Pancreas (tissue), 10 donors: ENCODE measurements at regions not wholly inside any gene's neighbourhood (a gene's known extent, or its start where the extent isn't known, plus 50 kb on each side); places are given as distances from the start of the nearest gene placed in this dataset.
A peak's percentile ranks its signal among the peaks of the same experiment; 100 is the strongest.

Experiments used
- ATAC-seq, 4 donors: fragments of 200-7000 bp; cut with Tn5 transposase; one replicate each; pipeline versions ENCODE4 v1.8.0 to v1.9.1; 2020; ENCODE audit warnings: mild to moderate bottlenecking in 4 of 4, moderate library complexity in 4 of 4
- DNase-seq, 6 donors: peaks; one replicate each; pipeline ENCODE4 v3.0.0-alpha.2; 2020
- FAIRE-seq: peaks from 2 replicates; lab custom pipeline; 2012; peaks lifted over from hg19 to GRCh38; lab: Jason Lieb, UNC
- H3K27ac ChIP-seq, 4 donors: fragments of 200-600 bp; sonication (generic); 1 replicate in 3 of 4; 2 replicates in 1 of 4; pipeline versions ENCODE4 v1.5.0 to v1.8.0; 2020
- H3K27me3 ChIP-seq, 4 donors: fragments of 200-600 bp; one replicate each; pipeline ENCODE4 v1.8.0; 2021
- H3K36me3 ChIP-seq, 3 donors: fragments of 200-600 bp; sonication (generic) in 1 of 3; one replicate each; pipeline versions ENCODE4 v1.5.0 to v1.8.0; 2020 to 2021
- H3K4me1 ChIP-seq, 3 donors: fragments of 200-600 bp; one replicate each; pipeline ENCODE4 v1.8.0; 2021
- H3K4me3 ChIP-seq, 4 donors: fragments of 200-600 bp; sonication (generic) in 2 of 4; one replicate each; pipeline versions ENCODE4 v1.5.0 to v1.8.0; 2020 to 2021
- H3K9me3 ChIP-seq, 4 donors: fragments of 200-600 bp; one replicate each; pipeline ENCODE4 v1.8.0; 2021
- WGBS, 2 donors: extraction: QIAGEN DNeasy Blood & Tissue Kit; methylation state at CpG; one replicate each; pipeline ENCODE4 v1.1.7; 2013; 5-methylcytosine and 5-hydroxymethylcytosine counted together
- intact Hi-C, 3 donors: fragments of 100-400 bp; cut with DNase I; formaldehyde crosslinking; loops; one replicate each; pipeline versions ENCODE4 v1.11.1 to v1.14.2; 2022
- TF ChIP-seq, protein P1 (sequence below), 4 donors: fragments of 200-600 bp; sonication (generic) in 3 of 4; IDR thresholded peaks; one replicate each; pipeline versions ENCODE4 v1.5.0 to v1.8.0; 2021; ENCODE audit warnings: antibody characterized with exemption in 4 of 4
- donor health status: healthy with polysubstance abuse.
- donor health status: DM: no; HTN: no; CAD: no; lungs with moderate emphysema.
- donor health status: DM: no; HTN: no; CAD: no.
- donor health status: control.
- donor health status: control.
- donor health status: Bipolar disorder and iron deficiency.
- donor health status: DM: yes; HTN: yes; CAD: no.
- donor health status: DM: no; HTN: no; CAD: no.
- donor health status: DM: no; HTN: no; CAD: no.
- donor health status: DM: yes; HTN: yes; CAD: no.

DNA sequence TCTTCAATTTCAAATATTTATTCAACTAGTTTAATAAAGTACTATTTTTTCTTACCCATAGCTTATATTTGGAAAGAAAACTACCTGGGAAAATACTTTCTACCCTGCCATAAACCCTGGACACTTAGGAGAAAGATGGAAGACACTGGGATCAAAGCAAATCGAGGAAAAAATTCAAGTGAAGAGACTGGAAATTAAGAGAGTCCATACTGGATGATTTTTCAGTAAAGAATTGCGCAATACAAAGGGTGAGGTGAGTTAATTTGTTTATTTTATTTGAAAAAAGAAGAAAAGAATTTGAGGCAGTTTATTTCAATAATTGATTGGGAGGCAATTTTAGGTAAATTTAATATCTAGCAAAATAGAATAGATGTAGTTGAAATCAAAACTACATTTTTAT, 331.8 kb upstream of the ITGA1 start:
- H3K27me3 ChIP-seq, result no peaks in the 10 kb centered on the region
- H3K36me3 ChIP-seq, result no peaks in the 10 kb centered on the region
- intact Hi-C loops, result no loop called here
- FAIRE-seq (no peak), ATAC-seq (no peak), DNase-seq (no peak)
- H3K4me1 ChIP-seq, result no peaks in the 10 kb centered on the region
- no peaks in the 10 kb centered on the region for H3K9me3 ChIP-seq
- no peak overlapping the region for H3K27ac ChIP-seq
- TF ChIP-seq, protein P1, sequence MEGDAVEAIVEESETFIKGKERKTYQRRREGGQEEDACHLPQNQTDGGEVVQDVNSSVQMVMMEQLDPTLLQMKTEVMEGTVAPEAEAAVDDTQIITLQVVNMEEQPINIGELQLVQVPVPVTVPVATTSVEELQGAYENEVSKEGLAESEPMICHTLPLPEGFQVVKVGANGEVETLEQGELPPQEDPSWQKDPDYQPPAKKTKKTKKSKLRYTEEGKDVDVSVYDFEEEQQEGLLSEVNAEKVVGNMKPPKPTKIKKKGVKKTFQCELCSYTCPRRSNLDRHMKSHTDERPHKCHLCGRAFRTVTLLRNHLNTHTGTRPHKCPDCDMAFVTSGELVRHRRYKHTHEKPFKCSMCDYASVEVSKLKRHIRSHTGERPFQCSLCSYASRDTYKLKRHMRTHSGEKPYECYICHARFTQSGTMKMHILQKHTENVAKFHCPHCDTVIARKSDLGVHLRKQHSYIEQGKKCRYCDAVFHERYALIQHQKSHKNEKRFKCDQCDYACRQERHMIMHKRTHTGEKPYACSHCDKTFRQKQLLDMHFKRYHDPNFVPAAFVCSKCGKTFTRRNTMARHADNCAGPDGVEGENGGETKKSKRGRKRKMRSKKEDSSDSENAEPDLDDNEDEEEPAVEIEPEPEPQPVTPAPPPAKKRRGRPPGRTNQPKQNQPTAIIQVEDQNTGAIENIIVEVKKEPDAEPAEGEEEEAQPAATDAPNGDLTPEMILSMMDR (IDR thresholded peaks at IDR 0.05), result no peak
- 59 to 62% methylated on average over 2 of the region's 2 CpGs for WGBS, 2 donors
- H3K4me3 ChIP-seq, result no peak overlapping the region

DNA sequence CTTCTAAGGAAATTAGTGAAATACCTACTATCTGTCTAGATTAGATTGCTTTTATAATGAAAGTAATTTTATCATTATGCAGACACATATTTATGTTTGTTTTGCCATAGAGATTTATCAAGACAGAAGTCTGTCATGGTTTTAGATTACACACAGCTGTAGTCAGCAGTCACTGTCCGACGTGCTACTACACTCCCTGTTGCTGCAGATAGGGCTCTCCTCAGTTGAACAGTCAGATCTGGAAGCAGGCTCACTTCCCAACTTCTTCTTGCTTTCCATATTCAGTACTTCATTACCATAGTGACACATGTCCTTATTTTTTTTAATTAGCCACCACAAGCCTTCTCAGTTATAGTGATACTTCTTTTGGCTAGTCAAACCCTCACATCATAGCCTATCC, 329.9 kb upstream of the ITGA1 start:
- Histone ChIP-seq H3K4me3 (no peak overlapping the region), H3K27ac (no peak overlapping the region), H3K4me1 (no peaks in the 10 kb centered on the region), H3K27me3 (no peaks in the 10 kb centered on the region), H3K36me3 (no peaks in the 10 kb centered on the region), H3K9me3 (peaks cover 0 to 7% (median 0%) of the 10 kb centered on the region in 4 donors)
- no peak for DNase-seq
- no peak for FAIRE-seq
- intact Hi-C loops, result no loop called here
- TF ChIP-seq, protein P1 (IDR thresholded peaks at IDR 0.05), result no peak
- WGBS, 2 donors, result 28 to 38% methylated on average over 2 of the region's 2 CpGs
- ATAC-seq, result peak in 1 of 4 donors; percentile 34

DNA sequence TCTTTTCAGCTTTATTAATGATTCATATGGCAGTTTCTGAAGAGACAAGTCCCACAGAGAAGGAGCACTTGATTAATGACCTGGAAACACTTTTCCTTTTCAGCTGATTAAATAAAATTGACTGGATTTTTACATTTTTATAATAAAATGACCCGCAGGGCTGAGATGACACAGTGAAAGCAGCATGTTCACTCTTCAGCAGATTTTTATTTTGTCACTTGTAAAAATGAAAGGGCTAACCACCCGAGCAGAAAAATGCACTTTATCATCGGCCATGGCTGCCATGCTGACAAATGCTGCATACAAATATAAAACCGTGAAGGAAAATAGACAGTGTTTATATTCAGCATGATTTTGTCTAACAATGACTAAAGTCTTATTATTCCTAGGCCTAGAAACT, 321.6 kb upstream of the ITGA1 start:
- H3K9me3 ChIP-seq, result peaks cover 0 to 7% (median 0%) of the 10 kb centered on the region in 4 donors
- ATAC-seq (peak in 2 of 4 donors; percentile 34 to 73), FAIRE-seq (no peak), DNase-seq (no peak)
- H3K27me3 ChIP-seq, result no peaks in the 10 kb centered on the region
- TF ChIP-seq, protein P1 (IDR thresholded peaks at IDR 0.05), result no peak
- H3K4me1 ChIP-seq, result no peaks in the 10 kb centered on the region
- no peaks in the 10 kb centered on the region for H3K36me3 ChIP-seq
- 17 to 18% methylated on average over 4 of the region's 4 CpGs for WGBS, 2 donors
- no peak overlapping the region for H3K27ac ChIP-seq
- intact Hi-C loops, result no loop called here
- H3K4me3 ChIP-seq, result no peak overlapping the region

DNA sequence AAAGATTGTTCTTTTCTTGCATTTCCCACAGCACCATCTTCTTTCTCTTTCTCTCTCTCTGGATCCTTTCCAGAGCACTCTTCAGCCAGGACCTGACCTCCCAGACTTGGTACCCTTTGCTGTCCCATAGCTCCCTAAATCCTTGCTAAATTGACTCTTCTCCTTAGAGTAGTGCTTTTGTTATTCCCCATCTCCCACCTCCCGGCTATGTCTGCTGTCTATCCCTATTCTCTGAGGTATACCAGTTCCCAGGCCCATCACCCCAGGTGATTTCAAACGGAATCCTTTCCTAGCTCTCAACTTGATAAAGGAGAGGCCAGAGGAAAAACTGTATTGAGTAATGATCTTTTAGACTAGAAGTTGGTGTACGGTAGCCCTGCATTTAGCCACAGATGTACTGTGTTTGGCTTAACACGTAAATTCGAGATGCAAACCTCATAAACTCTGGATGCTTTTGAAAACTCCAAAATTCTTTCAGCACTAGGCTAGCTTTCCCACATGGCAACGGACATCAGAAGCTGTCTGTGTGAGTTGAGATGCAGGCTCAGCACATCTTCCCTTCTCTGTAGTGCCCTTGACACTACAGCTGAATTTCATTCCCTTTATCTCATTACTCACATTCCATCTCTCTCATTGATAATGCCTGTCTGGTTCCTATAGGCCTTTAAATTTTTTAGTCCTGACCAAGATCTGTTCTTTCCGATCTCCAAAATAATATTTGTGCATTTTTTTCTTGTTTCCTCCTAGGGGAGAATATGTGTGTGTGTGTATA, 320.8 kb upstream of the ITGA1 start:
- WGBS, 2 donors, result 60 to 65% methylated on average over 7 of the region's 7 CpGs
- no peak overlapping the region for H3K27ac ChIP-seq
- no peaks in the 10 kb centered on the region for H3K9me3 ChIP-seq
- no peaks in the 10 kb centered on the region for H3K4me1 ChIP-seq
- intact Hi-C loops, result no loop called here
- DNase-seq (no peak), FAIRE-seq (no peak), ATAC-seq (no peak)
- no peaks in the 10 kb centered on the region for H3K27me3 ChIP-seq
- TF ChIP-seq, protein P1 (IDR thresholded peaks at IDR 0.05), result no peak
- H3K4me3 ChIP-seq, result no peak overlapping the region
- no peaks in the 10 kb centered on the region for H3K36me3 ChIP-seq

DNA sequence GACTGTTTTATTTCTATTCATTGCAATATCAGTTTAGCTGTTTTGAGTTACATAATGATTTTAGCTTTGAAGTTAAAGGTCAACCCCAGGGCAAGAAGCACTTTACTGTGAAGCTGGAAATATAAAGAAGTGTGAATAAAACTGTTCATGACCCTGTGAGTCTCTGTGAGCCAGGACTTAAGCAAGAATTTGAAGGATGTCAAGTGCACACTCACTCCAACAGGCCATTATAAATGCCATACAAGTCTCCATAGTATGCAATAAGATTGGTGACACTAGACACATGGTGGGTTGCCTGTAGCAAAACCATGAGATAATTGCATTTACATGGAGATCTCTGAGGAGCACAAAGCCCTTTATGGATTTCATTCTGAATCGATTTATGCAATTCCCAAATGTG, 318.7 kb upstream of the ITGA1 start:
- DNase-seq, result no peak
- WGBS, 2 donors, result 40 to 58% methylated on average over 1 of the region's 1 CpG
- no peak overlapping the region for H3K4me3 ChIP-seq
- ATAC-seq, result no peak
- H3K27me3 ChIP-seq, result no peaks in the 10 kb centered on the region
- no peaks in the 10 kb centered on the region for H3K4me1 ChIP-seq
- H3K36me3 ChIP-seq, result no peaks in the 10 kb centered on the region
- H3K9me3 ChIP-seq, result no peaks in the 10 kb centered on the region
- FAIRE-seq, result no peak
- H3K27ac ChIP-seq, result no peak overlapping the region
- intact Hi-C loops, result no loop called here
- TF ChIP-seq, protein P1 (IDR thresholded peaks at IDR 0.05), result no peak
